ENCODE measurements at regions not wholly inside any gene's neighbourhood (a gene's known extent, or its start where the extent isn't known, plus 50 kb on each side); places are given as distances from the start of the nearest gene placed in this dataset.

GRCh38 chr16:66095676-66096075, 270.8 kb upstream of the CDH5 start:
- TF ChIP-seq EZH2 (IDR thresholded peaks at IDR 0.05; ENCODE audit: insufficient read depth, low read length) = no peak
- TF ChIP-seq CTCF (IDR thresholded peaks at IDR 0.05; ENCODE audit: insufficient read depth, low read depth, low read length) = peak; percentile 10
